ENCODE measurements at regions not wholly inside any gene's neighbourhood (a gene's known extent, or its start where the extent isn't known, plus 50 kb on each side); places are given as distances from the start of the nearest gene placed in this dataset.

GRCh38 chr3:104768886-104769285 lies 597.8 kb upstream of the ALCAM start:
- Mint-ChIP-seq H3K4me3 (no peak overlapping the region), H3K4me1 (peaks cover 29% of the 10 kb centered on the region), H3K27me3 (ENCODE audit: low read depth) (no peaks in the 10 kb centered on the region), H3K9me3 (no peaks in the 10 kb centered on the region), H3K36me3 (ENCODE audit: low read depth) (no peaks in the 10 kb centered on the region), H3K27ac (peak overlapping the region; percentile 35 to 85 (median 85))
- TF ChIP-seq CTCF (IDR thresholded peaks at IDR 0.05; ENCODE audit: unreplicated experiment in 3 of 3): no peak

- H3K27ac Mint-ChIP-seq: no peak overlapping the region
- no peak overlapping the region for H3K4me3 Mint-ChIP-seq
- no peak for TF ChIP-seq CTCF (IDR thresholded peaks at IDR 0.05; ENCODE audit: unreplicated experiment in 3 of 3)
- H3K27me3 Mint-ChIP-seq (ENCODE audit: low read depth): no peaks in the 10 kb centered on the region
- no peaks in the 10 kb centered on the region for H3K36me3 Mint-ChIP-seq (ENCODE audit: low read depth)
- peaks cover 2% of the 10 kb centered on the region for H3K9me3 Mint-ChIP-seq
- H3K4me1 Mint-ChIP-seq: peaks cover 10% of the 10 kb centered on the region
Observed at GRCh38 chr3:104779324-104779723, 587.4 kb upstream of the ALCAM start.

GRCh38 chr3:104781112-104781511 lies 585.6 kb upstream of the ALCAM start:
- Mint-ChIP-seq H3K36me3 (ENCODE audit: low read depth) (no peaks in the 10 kb centered on the region), H3K4me3 (no peak overlapping the region), H3K9me3 (peaks cover 2% of the 10 kb centered on the region), H3K27ac (peak overlapping the region in 2 of 3 experiments; percentile 26 to 49), H3K4me1 (peaks cover 10% of the 10 kb centered on the region), H3K27me3 (ENCODE audit: low read depth) (no peaks in the 10 kb centered on the region)
- TF ChIP-seq CTCF (IDR thresholded peaks at IDR 0.05; ENCODE audit: unreplicated experiment in 3 of 3): no peak

- TF ChIP-seq CTCF (IDR thresholded peaks at IDR 0.05; ENCODE audit: unreplicated experiment in 3 of 3): no peak
- H3K36me3 Mint-ChIP-seq (ENCODE audit: low read depth): no peaks in the 10 kb centered on the region
- H3K4me1 Mint-ChIP-seq: peaks cover 6% of the 10 kb centered on the region
- H3K27ac Mint-ChIP-seq: no peak overlapping the region
- H3K9me3 Mint-ChIP-seq: no peaks in the 10 kb centered on the region
- H3K27me3 Mint-ChIP-seq (ENCODE audit: low read depth): no peaks in the 10 kb centered on the region
- no peak overlapping the region for H3K4me3 Mint-ChIP-seq
Observed at GRCh38 chr3:104785947-104786346, 580.8 kb upstream of the ALCAM start.

- no peaks in the 10 kb centered on the region for H3K27me3 Mint-ChIP-seq (ENCODE audit: low read depth)
- no peaks in the 10 kb centered on the region for H3K36me3 Mint-ChIP-seq (ENCODE audit: low read depth)
- H3K27ac Mint-ChIP-seq: no peak overlapping the region
- H3K9me3 Mint-ChIP-seq: no peaks in the 10 kb centered on the region
- TF ChIP-seq CTCF (IDR thresholded peaks at IDR 0.05; ENCODE audit: unreplicated experiment in 3 of 3): no peak
- no peaks in the 10 kb centered on the region for H3K4me1 Mint-ChIP-seq
- H3K4me3 Mint-ChIP-seq: no peak overlapping the region
Observed at GRCh38 chr3:104787306-104787705, 579.4 kb upstream of the ALCAM start.

- Mint-ChIP-seq H3K9me3 (no peaks in the 10 kb centered on the region), H3K27me3 (ENCODE audit: low read depth) (no peaks in the 10 kb centered on the region), H3K27ac (no peak overlapping the region), H3K36me3 (ENCODE audit: low read depth) (no peaks in the 10 kb centered on the region), H3K4me3 (no peak overlapping the region), H3K4me1 (no peaks in the 10 kb centered on the region)
- TF ChIP-seq CTCF (IDR thresholded peaks at IDR 0.05; ENCODE audit: unreplicated experiment in 3 of 3): no peak
Observed at GRCh38 chr3:104788807-104789206, 577.9 kb upstream of the ALCAM start.
